ENCODE measurements at regions not wholly inside any gene's neighbourhood (a gene's known extent, or its start where the extent isn't known, plus 50 kb on each side); places are given as distances from the start of the nearest gene placed in this dataset.

- peaks cover 5 to 12% of the 10 kb centered on the region in 2 donors for H3K4me1 ChIP-seq (replicated peaks in 1 of 2)
- no peak overlapping the region for H3K4me3 ChIP-seq
- no peak overlapping the region for H3K27ac ChIP-seq
- ATAC-seq (replicated peaks in 6 of 8): peak in 5 of 8 experiments; percentile 18 to 97 (median 45)
- in situ Hi-C loops (cut with MboI; ENCODE audit: low pct_unique_long_range_greater_than_20kb in 2 of 9, low sequenced_read_pairs in 9 of 9, unreplicated experiment in 9 of 9): no loop called here
- WGBS, 10 experiments: 0 to 62% (median 21%) methylated on average over 1 to 4 of the region's 4 CpGs; no CpG with 5 or more reads in 2 of the 10 experiments
Observed at GRCh38 chr12:97112136-97112535, 205.1 kb downstream of the NEDD1 start.

- H3K27ac ChIP-seq: no peak overlapping the region
- 0 to 73% (median 43%) methylated on average over 1 to 8 of the region's 8 CpGs for WGBS, 10 experiments
- peak in 4 of 8 experiments; percentile 36 to 62 (median 48) for ATAC-seq (replicated peaks in 6 of 8)
Observed at GRCh38 chr12:97118796-97119375, 211.8 kb downstream of the NEDD1 start.

GRCh38 chr12:97127061-97127460, 220.0 kb downstream of the NEDD1 start:
- no peak for ATAC-seq (replicated peaks in 6 of 8)
- H3K4me1 ChIP-seq (replicated peaks in 1 of 2): peaks cover 12 to 16% of the 10 kb centered on the region in 2 donors
- 0 to 100% (median 89%) methylated on average over 1 to 2 of the region's 2 CpGs; no CpG with 5 or more reads in 1 of the 10 experiments for WGBS, 10 experiments
- no peak overlapping the region for H3K4me3 ChIP-seq
- no peak overlapping the region for H3K27ac ChIP-seq
- in situ Hi-C loops (cut with MboI; ENCODE audit: low pct_unique_long_range_greater_than_20kb in 2 of 9, low sequenced_read_pairs in 9 of 9, unreplicated experiment in 9 of 9): loop anchor here in 1 of 9 experiments (25.0 kb wide), 1 partner anchor 185 kb away; no protein-coding TSS in a partner anchor

More at GRCh38 chr12:97118796-97119375, 211.8 kb downstream of the NEDD1 start:
- Histone ChIP-seq H3K4me1 (replicated peaks in 1 of 2) (peaks cover 9% of the 10 kb centered on the region in 2 donors), H3K4me3 (no peak overlapping the region)
- in situ Hi-C loops (cut with MboI; ENCODE audit: low pct_unique_long_range_greater_than_20kb in 2 of 9, low sequenced_read_pairs in 9 of 9, unreplicated experiment in 9 of 9): no loop called here

- 0 to 67% (median 30%) methylated on average over 1 to 4 of the region's 4 CpGs; no CpG with 5 or more reads in 1 of the 10 experiments for WGBS, 10 experiments
- Histone ChIP-seq H3K27ac (peak overlapping the region in 1 of 2 donors; percentile 43), H3K4me3 (no peak overlapping the region), H3K4me1 (replicated peaks in 1 of 2) (peaks cover 12 to 16% of the 10 kb centered on the region in 2 donors)
- in situ Hi-C loops (cut with MboI; ENCODE audit: low pct_unique_long_range_greater_than_20kb in 2 of 9, low sequenced_read_pairs in 9 of 9, unreplicated experiment in 9 of 9): loop anchor here in 1 of 9 experiments (25.0 kb wide), 1 partner anchor 181 kb away; no protein-coding TSS in a partner anchor
- peak in 5 of 8 experiments; percentile 58 to 72 (median 59) for ATAC-seq (replicated peaks in 6 of 8)
Observed at GRCh38 chr12:97131220-97131981, 224.3 kb downstream of the NEDD1 start.

GRCh38 chr12:97132270-97132669, 225.2 kb downstream of the NEDD1 start:
- ATAC-seq (replicated peaks in 6 of 8): no peak
- Histone ChIP-seq H3K4me1 (replicated peaks in 1 of 2) (peaks cover 12 to 16% of the 10 kb centered on the region in 2 donors), H3K4me3 (no peak overlapping the region), H3K27ac (no peak overlapping the region)
- WGBS, 10 experiments: 0 to 35% (median 21%) methylated on average over 1 to 2 of the region's 2 CpGs
- in situ Hi-C loops (cut with MboI; ENCODE audit: low pct_unique_long_range_greater_than_20kb in 2 of 9, low sequenced_read_pairs in 9 of 9, unreplicated experiment in 9 of 9): loop anchor here in 1 of 9 experiments (25.0 kb wide), 1 partner anchor 180 kb away; no protein-coding TSS in a partner anchor

GRCh38 chr12:97134495-97134894, 227.4 kb downstream of the NEDD1 start:
- ATAC-seq (replicated peaks in 6 of 8): no peak
- 0 to 80% (median 20%) methylated on average over 1 of the region's 1 CpG; no CpG with 5 or more reads in 7 of the 10 experiments for WGBS, 10 experiments
- in situ Hi-C loops (cut with MboI; ENCODE audit: low pct_unique_long_range_greater_than_20kb in 2 of 9, low sequenced_read_pairs in 9 of 9, unreplicated experiment in 9 of 9): loop anchor here in 1 of 9 experiments (25.0 kb wide), 1 partner anchor 178 kb away; no protein-coding TSS in a partner anchor
- peaks cover 12 to 16% of the 10 kb centered on the region in 2 donors for H3K4me1 ChIP-seq (replicated peaks in 1 of 2)
- H3K27ac ChIP-seq: no peak overlapping the region
- no peak overlapping the region for H3K4me3 ChIP-seq

GRCh38 chr12:97140355-97140754, 233.3 kb downstream of the NEDD1 start:
- H3K27ac ChIP-seq: no peak overlapping the region
- H3K4me1 ChIP-seq (replicated peaks in 1 of 2): peaks cover 19 to 20% of the 10 kb centered on the region in 2 donors
- WGBS, 10 experiments: 12 to 100% (median 45%) methylated on average over 1 to 3 of the region's 4 CpGs; no CpG with 5 or more reads in 4 of the 10 experiments
- in situ Hi-C loops (cut with MboI; ENCODE audit: low pct_unique_long_range_greater_than_20kb in 2 of 9, low sequenced_read_pairs in 9 of 9, unreplicated experiment in 9 of 9): loop anchor here in 1 of 9 experiments (25.0 kb wide), 1 partner anchor 172 kb away; no protein-coding TSS in a partner anchor
- ATAC-seq (replicated peaks in 6 of 8): no peak
- no peak overlapping the region for H3K4me3 ChIP-seq

- 5 to 80% (median 46%) methylated on average over 1 to 5 of the region's 6 CpGs for WGBS, 10 experiments
- peak in 5 of 8 experiments; percentile 78 to 93 (median 89) for ATAC-seq (replicated peaks in 6 of 8)
- in situ Hi-C loops (cut with MboI; ENCODE audit: low pct_unique_long_range_greater_than_20kb in 2 of 9, low sequenced_read_pairs in 9 of 9, unreplicated experiment in 9 of 9): loop anchor here in 1 of 9 experiments (25.0 kb wide), 1 partner anchor 169 kb away; no protein-coding TSS in a partner anchor
- peak overlapping the region in 1 of 2 donors; percentile 11 for H3K27ac ChIP-seq
- no peak overlapping the region for H3K4me3 ChIP-seq
- peaks cover 19 to 20% of the 10 kb centered on the region in 2 donors for H3K4me1 ChIP-seq (replicated peaks in 1 of 2)
Observed at GRCh38 chr12:97142737-97143410, 235.8 kb downstream of the NEDD1 start.

GRCh38 chr12:97148941-97149559, 242.0 kb downstream of the NEDD1 start:
- Histone ChIP-seq H3K27ac (no peak overlapping the region), H3K4me1 (replicated peaks in 1 of 2) (peaks cover 4 to 6% of the 10 kb centered on the region in 2 donors), H3K4me3 (no peak overlapping the region)
- WGBS, 10 experiments: 6 to 91% (median 81%) methylated on average over 2 to 5 of the region's 9 CpGs; no CpG with 5 or more reads in 3 of the 10 experiments
- ATAC-seq (replicated peaks in 6 of 8): peak in 7 of 8 experiments; percentile 50 to 100 (median 89)
- in situ Hi-C loops (cut with MboI; ENCODE audit: low pct_unique_long_range_greater_than_20kb in 2 of 9, low sequenced_read_pairs in 9 of 9, unreplicated experiment in 9 of 9): loop anchor here in 1 of 9 experiments (25.0 kb wide), 1 partner anchor 163 kb away; no protein-coding TSS in a partner anchor

GRCh38 chr12:97151481-97151880, 244.4 kb downstream of the NEDD1 start:
- Histone ChIP-seq H3K4me3 (no peak overlapping the region), H3K4me1 (replicated peaks in 1 of 2) (no peaks in the 10 kb centered on the region), H3K27ac (no peak overlapping the region)
- in situ Hi-C loops (cut with MboI; ENCODE audit: low pct_unique_long_range_greater_than_20kb in 2 of 9, low sequenced_read_pairs in 9 of 9, unreplicated experiment in 9 of 9): no loop called here
- WGBS, 10 experiments: 0 to 92% (median 44%) methylated on average over 1 of the region's 1 CpG; no CpG with 5 or more reads in 6 of the 10 experiments
- ATAC-seq (replicated peaks in 6 of 8): no peak

GRCh38 chr12:97159377-97159776, 252.3 kb downstream of the NEDD1 start:
- Histone ChIP-seq H3K27ac (peak overlapping the region; percentile 5 to 71), H3K4me1 (replicated peaks in 1 of 2) (peaks cover 26 to 27% of the 10 kb centered on the region in 2 donors), H3K4me3 (no peak overlapping the region)
- in situ Hi-C loops (cut with MboI; ENCODE audit: low pct_unique_long_range_greater_than_20kb in 2 of 9, low sequenced_read_pairs in 9 of 9, unreplicated experiment in 9 of 9): no loop called here
- peak in 5 of 8 experiments; percentile 42 to 81 (median 61) for ATAC-seq (replicated peaks in 6 of 8)
- WGBS, 10 experiments: 0 to 54% (median 31%) methylated on average over 1 to 5 of the region's 5 CpGs; no CpG with 5 or more reads in 1 of the 10 experiments

- in situ Hi-C loops (cut with MboI; ENCODE audit: low pct_unique_long_range_greater_than_20kb in 2 of 9, low sequenced_read_pairs in 9 of 9, unreplicated experiment in 9 of 9): no loop called here
- Histone ChIP-seq H3K4me1 (replicated peaks in 1 of 2) (peaks cover 26 to 27% of the 10 kb centered on the region in 2 donors), H3K4me3 (no peak overlapping the region), H3K27ac (peak overlapping the region; percentile 8 to 71)
- 5 to 100% (median 80%) methylated on average over 1 to 2 of the region's 2 CpGs; no CpG with 5 or more reads in 5 of the 10 experiments for WGBS, 10 experiments
- peak in 2 of 8 experiments; percentile 8 to 49 for ATAC-seq (replicated peaks in 6 of 8)
Observed at GRCh38 chr12:97160277-97160676, 253.2 kb downstream of the NEDD1 start.
